NCI-H1694 (cell line): ENCODE measurements at regions not wholly inside any gene's neighbourhood (a gene's known extent, or its start where the extent isn't known, plus 50 kb on each side); places are given as distances from the start of the nearest gene placed in this dataset.

Experiments
- DNase-seq: peaks from one replicate; lab custom pipeline; 2025; lab: John Stamatoyannopoulos, UW

DNA sequence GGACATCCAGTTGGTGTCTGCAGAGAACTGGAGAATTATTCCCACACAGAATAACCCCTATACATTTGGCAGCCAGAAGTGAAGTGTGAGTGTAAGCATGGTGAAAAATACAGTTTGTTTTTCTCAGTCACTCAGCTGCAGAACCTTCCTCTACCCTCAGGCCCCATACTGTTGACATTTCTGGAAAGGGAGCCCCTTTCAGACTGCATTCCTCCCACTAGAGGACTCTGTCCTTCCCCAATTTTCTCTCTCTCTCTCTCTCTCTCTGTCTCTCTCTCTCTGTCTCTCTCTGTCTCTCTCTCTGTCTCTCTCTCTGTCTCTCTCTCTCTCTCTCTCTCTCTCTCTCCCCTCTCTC is 86.8 kb upstream of the STEAP1B start:
- DNase-seq: no peak

DNA sequence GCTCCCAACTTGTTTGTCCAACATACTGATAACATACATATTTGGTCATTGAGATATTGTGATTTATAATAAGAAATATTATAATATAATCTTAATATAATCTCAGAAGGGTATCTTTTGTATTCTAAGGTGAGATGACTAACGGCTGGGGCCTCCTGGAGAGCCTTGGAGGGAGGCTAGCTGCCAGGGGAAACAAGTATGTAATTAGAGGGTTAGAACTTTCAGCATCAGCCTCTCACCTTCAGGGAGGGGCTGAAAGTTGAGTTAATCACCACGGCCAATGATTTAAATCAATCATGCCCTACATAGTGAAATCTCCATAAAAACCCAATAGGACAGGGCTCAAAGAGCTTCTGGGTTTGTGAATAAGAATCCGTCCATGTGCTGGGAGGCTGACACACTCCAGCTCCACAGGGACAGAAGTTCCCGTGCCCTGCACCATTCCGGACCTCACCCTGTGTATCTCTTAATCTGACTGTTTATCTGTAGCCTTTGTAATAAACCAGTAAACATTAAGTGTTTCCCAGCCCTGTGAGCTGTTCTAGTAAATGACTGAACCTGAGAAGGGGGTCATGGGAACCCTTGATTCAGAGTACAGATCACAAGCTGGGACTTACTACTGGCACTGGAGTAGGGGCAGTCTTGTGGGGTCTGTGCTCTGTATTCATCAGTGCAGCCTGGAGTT is 86.3 kb upstream of the STEAP1B start:
- DNase-seq: no peak

DNA sequence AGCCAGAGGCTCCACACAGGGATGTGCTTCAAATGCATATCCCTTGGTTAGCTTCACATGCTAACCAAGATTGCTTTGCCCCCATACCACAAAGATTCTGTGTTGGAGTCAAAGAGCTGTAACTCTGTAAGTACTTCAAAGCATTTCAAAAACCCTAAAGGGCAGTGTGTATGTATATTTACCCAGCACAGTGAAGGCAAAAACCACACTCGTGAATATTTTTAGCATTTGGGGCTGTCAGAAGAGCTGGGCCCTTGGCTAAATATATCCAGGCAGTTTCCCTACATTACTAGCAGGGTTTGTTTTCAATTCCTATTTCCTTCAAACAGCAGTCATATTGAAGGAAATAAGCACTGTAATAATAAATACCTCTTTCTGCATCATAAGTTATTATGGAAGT is 84.2 kb upstream of the STEAP1B start:
- DNase-seq: no peak

DNA sequence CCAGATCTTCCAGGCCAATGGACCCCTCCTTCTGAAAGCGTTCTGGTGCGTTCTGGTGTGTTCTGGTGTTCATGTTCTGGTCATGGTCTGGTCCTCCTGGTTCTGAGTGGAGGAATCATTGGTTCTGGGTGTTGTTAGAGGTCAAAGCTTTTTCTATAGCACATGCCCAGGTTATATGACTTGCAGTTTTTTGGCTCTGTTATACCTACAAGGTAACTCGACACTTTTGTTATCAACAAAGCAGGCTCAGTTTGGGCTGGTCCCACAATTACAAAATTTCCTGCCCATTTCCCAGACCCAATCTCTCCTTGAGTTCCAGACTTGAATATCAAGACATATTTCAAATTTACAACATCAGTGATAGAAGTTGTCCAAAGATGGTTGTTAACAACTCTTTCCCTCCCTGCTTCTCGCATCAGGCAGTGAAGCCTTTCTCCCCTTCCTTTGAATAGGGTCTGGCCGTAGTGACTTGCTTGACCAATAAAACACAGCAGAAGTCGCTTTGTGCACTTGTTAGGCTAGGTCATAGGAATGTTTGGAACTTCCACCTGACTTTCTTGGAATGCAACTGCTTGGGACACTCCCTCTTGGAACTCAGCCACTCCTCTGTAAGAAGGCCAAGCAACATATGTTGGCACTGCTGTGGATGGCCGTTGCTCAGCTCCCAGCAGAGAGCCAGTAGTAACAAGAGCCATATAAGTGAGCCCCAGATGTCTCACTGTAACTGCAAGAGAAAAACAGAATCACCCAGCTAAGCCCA is 83.1 kb upstream of the STEAP1B start:
- no peak for DNase-seq

DNA sequence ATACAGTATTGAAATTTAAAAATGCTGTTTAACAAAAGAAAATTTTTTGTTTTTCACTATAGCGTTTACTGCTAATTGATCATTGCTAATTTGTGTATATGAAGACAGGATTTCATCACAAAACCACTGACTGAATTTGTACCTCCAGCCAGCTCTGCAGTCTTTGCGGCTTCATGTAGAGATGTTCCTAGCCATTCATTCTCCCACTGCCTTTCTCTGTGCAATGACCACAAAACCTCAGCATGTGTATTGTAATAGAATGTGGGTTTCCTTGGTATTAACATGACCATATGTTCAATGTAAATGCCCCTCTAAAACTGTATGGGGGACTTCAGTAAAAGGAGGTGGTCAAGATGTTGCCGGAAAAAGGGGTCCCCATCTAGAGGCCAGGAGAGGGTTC is 81.1 kb upstream of the STEAP1B start:
- DNase-seq: no peak

DNA sequence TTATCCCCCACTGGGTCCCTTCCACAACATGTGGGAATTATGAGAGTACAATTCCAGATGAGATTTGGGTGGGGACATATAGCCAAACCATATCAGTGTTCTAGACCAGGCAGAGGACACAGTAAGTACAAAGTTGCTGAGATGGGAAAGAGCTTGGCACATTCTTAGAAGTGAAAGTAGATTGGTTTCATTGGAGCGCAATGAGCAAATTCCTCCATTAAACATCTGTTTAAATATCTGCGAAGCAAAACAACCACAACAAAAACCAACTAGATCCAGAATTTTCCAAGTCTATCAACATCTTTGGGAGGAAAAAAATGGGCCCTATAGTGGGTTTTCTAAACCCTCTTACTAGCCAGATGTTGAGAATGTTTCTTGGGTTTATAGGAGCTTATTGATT is 80.0 kb upstream of the STEAP1B start:
- DNase-seq: no peak

DNA sequence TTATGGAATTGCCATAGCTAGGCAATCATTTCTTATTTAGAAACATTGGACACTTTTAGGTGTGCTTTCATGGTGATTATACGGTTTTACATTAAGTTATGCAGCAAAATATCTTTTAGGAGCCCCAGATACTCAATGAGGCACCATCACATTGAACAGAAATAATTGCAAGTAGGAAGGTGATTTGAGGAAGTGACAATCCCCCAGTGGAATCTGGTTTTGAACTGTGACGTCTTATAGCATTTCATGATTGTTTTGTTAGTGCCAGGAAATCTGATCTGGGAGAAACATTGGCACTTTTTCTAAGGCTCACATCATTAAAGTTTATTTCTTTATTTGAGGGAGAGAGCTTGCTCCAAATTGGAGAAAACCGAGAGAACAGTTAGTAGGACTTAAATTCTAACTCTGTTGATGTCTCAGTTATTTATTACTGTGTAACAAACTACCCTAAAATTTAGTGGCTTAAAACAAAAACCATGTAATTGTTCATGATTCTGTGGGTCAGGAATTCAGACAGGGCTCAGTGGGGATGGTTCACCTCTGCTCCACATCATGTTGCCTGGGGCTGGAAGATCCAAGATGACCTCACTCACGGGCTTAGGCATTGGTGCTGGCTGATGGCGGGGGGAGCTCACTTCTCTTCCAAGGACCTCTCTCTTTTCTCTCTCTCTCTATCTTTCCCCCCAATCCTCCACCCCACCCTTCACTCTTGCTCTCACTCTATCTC is 78.2 kb upstream of the STEAP1B start:
- DNase-seq: no peak

DNA sequence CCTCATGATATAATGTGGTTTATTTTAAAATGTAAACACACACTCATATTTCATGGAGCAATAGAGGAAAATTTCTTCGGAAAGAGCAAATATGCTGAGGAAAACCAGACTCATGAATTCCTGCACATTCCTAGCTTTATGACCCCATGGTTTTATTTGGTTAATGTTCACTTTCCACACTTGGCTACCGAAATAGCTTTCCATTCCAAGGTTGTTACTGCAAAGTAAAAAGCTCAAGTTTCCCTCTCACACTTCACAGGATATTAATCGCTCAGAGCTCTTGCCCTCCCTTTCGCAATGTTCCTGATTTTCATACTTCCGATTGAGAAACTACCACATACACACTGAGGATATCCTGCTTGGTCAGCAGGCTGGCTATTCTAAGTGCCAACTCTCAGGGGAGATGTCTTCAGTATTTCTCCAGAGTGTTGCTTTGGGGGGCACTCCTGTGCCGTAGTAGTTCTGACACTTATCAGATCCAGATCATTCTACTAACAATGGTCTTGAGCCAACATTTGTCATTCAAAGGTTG is 77.5 kb upstream of the STEAP1B start:
- no peak for DNase-seq

DNA sequence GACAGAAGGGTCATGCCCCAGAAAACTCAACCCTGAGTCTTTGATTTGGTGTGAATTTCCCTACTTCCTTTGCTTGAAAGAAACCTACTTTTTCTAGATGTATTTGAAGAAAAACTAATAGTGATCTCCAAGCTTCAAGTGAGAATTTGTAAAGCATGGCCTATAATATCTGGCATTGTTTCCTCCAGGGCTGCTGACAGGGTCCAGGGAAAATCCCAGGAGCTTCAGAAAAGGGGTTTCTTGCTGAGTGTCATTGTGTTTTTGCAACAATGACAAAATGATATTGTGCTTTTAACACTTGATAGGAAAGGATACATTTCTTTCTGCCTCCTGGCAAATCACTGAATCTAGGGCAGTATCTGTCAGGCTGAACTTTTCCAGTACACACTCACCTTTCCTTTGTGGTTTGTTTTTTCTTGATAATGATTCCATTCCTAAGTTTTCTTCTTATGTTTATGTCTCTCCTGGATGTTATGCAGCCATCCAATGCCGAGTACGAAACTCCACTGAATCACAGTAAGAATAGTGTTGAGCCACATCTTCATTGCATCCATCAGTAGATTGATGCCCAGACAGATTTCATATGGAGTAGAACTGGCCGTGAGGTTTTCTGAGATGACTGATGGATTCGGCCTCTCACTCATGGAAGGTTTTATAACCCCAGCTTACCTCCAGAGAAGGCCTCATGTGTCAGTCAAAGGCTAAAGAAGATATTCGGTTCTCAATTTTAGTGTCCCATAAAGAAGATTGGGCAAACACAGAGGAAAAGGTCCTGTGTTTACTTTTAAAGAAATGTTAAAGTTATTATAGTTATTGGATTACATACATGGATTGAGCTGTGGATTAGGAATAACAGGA is 76.9 kb upstream of the STEAP1B start:
- no peak for DNase-seq

DNA sequence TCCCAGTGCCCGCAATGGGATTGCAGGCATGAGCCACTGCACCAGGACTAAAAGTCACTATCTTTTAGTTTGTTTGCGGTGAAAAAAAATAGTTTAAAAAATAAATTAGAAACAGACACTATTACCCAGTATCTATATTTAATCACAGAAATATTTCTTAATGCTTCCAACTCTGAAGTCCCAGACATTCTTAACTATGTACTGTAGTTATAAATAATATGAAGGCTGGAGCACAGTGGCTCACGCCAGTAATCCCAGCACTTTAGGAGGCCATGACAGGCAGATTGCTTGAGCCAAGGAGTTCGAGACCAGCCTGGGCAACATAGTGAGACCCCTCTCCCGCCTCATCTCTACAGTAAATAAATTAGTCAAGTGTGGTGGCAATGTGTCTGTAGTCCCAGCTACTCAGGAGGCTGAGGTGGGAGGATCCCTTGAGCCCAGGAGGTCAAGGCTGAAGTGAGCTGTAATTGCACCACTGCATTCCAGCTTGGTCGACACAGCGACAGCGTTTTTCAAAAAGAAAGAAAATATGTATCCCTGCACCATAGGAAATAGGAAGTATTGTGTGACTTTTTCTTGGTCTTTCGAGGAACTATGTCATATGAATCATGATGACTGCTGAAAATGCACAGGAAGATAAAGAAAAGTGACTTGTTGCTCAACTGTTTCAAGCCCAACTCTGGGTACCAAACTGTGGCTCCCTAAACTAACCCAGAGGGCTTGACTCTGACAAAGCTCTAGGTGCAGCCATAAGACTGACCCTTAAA is 74.9 kb upstream of the STEAP1B start:
- no peak for DNase-seq

DNA sequence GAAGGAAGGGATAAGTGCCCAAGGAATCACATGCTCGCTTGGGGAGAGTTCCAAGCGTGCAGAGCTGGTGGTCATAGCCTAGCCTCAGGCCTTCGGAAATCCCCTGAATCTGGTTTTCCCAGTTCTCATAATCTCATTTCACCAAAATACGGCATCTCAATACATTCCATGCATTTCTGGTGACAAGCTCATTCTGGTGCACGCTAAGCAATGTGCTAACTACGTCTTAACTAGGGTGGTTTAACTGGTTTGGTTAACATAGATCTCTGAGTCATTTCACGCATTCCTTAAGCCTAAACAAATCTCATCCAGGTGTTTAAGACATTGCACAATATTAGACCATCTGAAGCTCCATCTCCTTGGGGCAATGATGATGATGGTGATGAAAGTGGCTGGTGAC is 72.9 kb upstream of the STEAP1B start:
- no peak for DNase-seq

DNA sequence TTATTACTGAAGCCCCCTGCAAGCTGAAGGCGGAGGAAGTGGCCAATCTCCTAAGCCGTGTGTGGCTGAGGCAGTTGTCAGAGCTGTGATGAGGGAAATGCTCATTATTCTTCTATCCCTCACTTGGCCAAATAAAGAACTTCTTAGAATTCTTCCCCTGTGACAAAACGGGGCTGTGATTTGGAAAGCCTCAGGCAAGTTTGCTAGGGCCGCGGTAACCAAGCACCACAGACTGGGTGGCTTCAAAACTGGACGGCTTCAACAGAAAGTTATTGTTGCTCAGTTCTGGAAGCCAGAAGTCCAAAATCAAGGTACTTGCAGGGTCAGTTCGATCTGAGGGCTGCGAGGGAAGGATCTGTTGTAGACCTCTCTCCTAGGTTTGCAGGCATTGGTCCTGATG is 72.3 kb upstream of the STEAP1B start:
- no peak for DNase-seq

DNA sequence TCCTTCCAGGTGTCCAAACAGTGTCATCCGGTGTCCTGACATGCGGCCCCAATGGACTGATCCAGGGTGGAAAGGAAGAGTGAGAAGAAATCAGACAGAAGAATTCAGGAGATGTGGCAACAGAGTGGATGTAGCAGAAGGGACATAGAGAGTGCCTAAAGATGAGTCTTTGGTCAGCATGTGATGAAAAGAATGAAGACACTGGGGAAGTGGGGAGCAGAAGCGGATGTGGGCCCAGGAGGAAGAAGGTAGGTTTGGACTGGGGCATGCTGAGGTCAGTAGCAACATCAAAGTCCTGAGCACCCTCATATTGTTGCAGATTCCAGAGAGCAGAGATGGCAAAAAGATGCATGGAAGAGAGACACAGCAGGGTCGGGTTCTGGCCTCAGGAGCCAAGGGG is 71.8 kb upstream of the STEAP1B start:
- no peak for DNase-seq

DNA sequence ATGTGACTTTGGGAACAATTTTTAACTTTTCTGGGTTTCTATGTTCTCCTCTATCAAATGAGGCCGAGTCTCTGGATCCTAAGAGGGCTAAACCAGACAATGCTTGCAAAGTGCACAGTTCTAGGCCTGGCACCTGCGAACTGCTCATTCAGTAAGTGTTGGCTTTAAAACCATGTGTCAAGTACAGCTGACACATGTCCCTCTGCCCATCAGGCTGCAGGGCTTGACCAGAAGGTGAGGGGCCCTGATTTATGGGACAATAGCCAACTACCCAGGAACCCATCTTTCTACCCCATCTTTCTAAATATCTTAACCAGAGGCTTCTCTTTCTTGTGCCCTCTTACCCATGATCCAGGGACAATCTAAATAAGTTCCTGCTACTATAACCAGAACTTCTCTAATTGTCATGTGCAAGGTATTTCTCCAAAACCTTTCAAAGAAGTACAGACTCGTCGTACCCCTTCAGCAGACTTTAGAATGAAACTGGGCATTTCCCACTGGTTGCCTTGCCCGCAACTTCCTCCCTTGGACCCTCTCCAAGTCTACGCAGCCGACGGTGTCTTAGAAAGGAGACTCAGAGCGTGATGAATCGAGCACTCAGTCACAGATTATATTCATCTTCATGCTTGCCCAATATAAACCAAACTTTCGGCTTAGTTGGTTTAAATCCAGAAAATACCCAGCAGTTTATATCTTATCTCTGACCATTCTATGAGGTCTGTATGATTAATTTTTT is 69.8 kb upstream of the STEAP1B start:
- DNase-seq: no peak

DNA sequence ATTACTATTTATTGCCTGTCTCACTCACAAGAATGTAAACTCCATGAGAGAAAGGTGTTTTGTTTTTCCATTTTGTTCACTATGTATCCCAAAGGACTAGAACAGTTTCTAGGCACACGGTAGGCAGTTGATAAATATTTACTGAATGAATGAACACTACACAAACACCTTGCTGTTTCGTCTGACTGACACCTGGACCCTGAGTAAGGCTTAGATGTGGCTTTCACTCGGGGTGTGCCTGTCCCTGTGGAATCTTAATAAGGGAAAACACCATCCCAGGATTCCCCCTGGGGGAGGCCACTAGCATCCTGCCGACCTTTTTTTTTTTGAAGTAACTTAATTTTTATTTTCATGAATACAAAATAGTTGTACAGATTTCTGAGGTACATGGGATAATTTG is 66.6 kb upstream of the STEAP1B start:
- no peak for DNase-seq

DNA sequence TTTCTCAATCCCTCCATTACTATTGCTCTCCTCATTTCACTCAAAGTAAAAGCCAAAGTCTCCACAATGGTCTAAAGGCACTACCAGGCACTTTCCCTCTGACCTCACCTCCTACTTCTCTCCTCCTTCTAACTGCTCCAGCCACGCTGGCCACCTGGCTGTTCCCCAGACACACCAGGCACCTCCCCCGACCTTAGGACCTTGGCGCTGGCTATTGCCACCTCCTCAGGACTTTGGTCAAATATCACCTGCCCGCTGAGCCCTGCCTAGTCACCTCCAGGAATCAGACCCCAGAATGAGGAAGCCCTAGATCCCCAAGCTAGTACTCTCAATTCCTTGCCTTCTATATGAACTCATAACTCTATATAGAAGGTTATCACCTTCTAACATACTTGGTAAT is 66.2 kb upstream of the STEAP1B start:
- no peak for DNase-seq

DNA sequence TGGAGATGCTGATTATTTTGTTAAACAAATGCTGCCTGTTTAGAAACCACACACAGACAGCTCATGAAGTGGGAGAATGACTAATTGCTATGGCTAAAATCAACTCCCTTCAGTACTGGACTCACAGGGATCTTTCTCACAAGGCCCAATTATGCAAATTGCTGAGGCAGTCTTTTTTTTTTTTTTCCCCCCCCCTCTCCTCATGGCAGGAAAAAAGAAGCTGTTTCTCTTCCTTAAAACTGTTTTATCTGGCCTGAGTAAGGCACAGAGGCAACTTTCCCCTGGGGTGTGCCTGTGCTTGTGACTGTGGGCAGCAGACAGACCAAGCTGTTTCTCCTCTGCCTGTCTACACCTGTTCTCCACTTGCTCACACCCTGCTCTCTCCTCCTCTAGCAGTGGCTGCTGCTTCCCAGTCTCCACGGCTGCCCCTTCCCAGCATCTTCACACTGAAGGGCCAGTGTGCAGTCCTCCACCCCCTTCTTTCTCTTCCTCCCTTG is 65.4 kb upstream of the STEAP1B start:
- no peak for DNase-seq

DNA sequence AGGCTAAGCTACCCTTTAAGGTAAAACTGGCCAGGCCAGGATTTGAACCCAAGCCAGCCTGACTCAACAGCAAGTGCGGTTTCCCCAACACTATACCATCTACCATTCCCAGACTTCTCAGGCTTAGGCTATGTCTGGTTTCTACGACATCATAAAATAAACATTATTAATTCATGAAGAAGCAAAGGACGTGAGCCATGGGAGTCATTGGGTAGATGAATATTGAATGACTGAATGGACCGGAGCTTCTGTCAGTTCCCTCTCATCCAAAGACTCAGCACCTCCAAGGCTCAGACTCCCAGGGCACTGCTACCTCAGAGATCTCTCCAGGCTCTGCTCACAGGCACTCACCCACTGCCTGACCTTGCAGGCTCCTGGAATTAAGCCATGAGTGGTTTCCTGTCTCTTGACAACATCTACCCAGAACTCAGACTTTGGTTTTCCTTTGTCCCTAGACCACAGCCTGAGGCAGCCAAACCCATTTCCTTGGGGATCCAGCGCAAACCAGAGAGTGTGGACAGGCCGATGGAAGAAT is 64.6 kb upstream of the STEAP1B start:
- no peak for DNase-seq

DNA sequence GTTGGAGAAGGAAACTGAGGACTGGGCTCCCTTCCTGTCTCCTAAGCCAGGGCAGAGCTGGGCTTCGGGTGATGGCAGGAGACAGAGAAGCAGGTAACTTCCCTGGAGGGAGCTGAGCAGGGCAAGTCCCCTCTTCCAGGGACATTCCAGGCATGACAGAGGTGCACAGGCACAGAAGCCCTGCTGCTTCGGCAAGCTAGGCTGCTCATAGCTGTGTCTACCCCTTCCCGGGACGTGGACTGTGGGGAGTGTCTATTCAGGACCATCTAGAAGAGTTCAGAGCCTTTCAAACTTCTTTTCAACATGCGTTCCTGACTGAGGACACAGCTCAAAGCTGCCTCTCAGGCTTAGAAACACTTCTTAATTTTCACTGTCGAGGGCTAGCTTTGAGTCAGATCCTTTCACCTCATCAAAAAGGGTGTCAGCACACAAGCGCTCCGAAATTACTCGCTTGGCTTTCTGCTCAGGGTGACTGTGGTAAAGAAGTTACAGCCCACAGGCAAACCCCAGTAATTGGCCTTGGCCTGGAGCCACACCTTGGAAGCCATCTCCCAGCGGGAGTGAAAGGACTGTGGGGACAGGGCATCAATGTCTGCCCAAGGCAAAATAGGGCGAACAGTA is 63.7 kb upstream of the STEAP1B start:
- DNase-seq: no peak

DNA sequence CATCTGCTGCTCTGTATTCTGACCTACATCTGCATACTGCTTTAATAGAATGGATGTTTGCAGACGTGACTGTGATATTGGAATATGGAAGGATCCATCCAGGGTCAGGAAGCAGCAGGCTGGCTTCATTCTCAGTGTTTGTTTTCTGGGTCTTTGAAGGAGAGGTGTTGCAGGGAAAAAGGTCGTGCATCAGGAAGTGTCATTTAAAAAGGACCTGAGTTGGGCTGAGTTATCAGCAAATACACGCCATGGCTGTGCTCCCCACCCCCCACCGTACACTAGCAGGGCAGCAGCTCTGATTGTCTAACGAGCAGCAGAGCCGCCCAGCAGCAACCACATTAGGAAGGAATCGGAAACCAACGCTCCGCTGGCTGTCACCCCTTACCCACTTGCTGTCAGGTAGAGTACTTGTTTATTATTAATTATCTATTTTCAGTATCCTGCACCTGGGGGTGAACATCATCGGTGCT is 63.1 kb upstream of the STEAP1B start:
- no peak for DNase-seq
